ENCODE measurements at regions not wholly inside any gene's neighbourhood (a gene's known extent, or its start where the extent isn't known, plus 50 kb on each side); places are given as distances from the start of the nearest gene placed in this dataset.

- H3K4me1 ChIP-seq (ENCODE audit: control insufficient read depth, insufficient read depth, low read length): no peaks in the 10 kb centered on the region
- TF ChIP-seq ZNF366 (tag by site-specific recombination; conservative IDR thresholded peaks at IDR 0.05) (no peak), ZIC2 (tag by site-specific recombination; IDR thresholded peaks at IDR 0.05) (0 out of 2 replicates have a peak, but pooled peaks have one; percentile 10), ZBTB21 (tag by site-specific recombination; IDR thresholded peaks at IDR 0.05) (no peak)
- H3K4me3 ChIP-seq (ENCODE audit: low read depth, low read length): no peak overlapping the region
- CTCF ChIA-PET: no interaction called here
- no peaks in the 10 kb centered on the region for H3K9me3 ChIP-seq (ENCODE audit: control insufficient read depth, insufficient read depth, low read depth, low read length)
- H3K36me3 ChIP-seq (ENCODE audit: control insufficient read depth in 2 of 2, insufficient read depth in 1 of 2, low read length in 2 of 2): no peaks in the 10 kb centered on the region
- POLR2A ChIA-PET: no interaction called here
- no peak overlapping the region for H3K27ac ChIP-seq (ENCODE audit: extremely low read depth, low read depth, low read length)
Measured at GRCh38 chr16:86865851-86866662, 287.7 kb downstream of the FOXL1 start.

GRCh38 chr16:86866986-86867722, 288.8 kb downstream of the FOXL1 start:
- Histone ChIP-seq H3K4me1 (ENCODE audit: control insufficient read depth, insufficient read depth, low read length) (no peaks in the 10 kb centered on the region), H3K4me3 (ENCODE audit: low read depth, low read length) (no peak overlapping the region), H3K36me3 (ENCODE audit: control insufficient read depth in 2 of 2, insufficient read depth in 1 of 2, low read length in 2 of 2) (no peaks in the 10 kb centered on the region), H3K9me3 (ENCODE audit: control insufficient read depth, insufficient read depth, low read depth, low read length) (no peaks in the 10 kb centered on the region), H3K27ac (ENCODE audit: extremely low read depth, low read depth, low read length) (no peak overlapping the region)
- CTCF ChIA-PET: no interaction called here
- no peak for TF ChIP-seq ZBTB6 (tag by site-specific recombination; IDR thresholded peaks at IDR 0.05)
- TF ChIP-seq ZNF16 (tag by site-specific recombination; IDR thresholded peaks at IDR 0.05; ENCODE audit: low read depth): peak; percentile 83
- TF ChIP-seq MYNN (tag by site-specific recombination; IDR thresholded peaks at IDR 0.05; ENCODE audit: borderline replicate concordance): no peak
- TF ChIP-seq GLIS1 (tag by site-specific recombination; IDR thresholded peaks at IDR 0.05): peak; percentile 44
- TF ChIP-seq ZIC2 (tag by site-specific recombination; IDR thresholded peaks at IDR 0.05): 0 out of 2 replicates have a peak, but pooled peaks have one; percentile 36
- POLR2A ChIA-PET: no interaction called here

- ChIA-PET CTCF (interaction anchor here (1.5 kb wide), 1 partner anchor 150 kb away, joined by 4 read pairs; no protein-coding TSS in a partner anchor), POLR2A (no interaction called here)
- Histone ChIP-seq H3K27ac (ENCODE audit: extremely low read depth, low read depth, low read length) (no peak overlapping the region), H3K36me3 (ENCODE audit: control insufficient read depth in 2 of 2, insufficient read depth in 1 of 2, low read length in 2 of 2) (no peaks in the 10 kb centered on the region), H3K9me3 (ENCODE audit: control insufficient read depth, insufficient read depth, low read depth, low read length) (no peaks in the 10 kb centered on the region), H3K4me1 (ENCODE audit: control insufficient read depth, insufficient read depth, low read length) (no peaks in the 10 kb centered on the region), H3K4me3 (ENCODE audit: low read depth, low read length) (no peak overlapping the region)
- TF ChIP-seq ZNF645 (tag by site-specific recombination; IDR thresholded peaks at IDR 0.05) (no peak), ZBTB11 (tag by site-specific recombination; conservative IDR thresholded peaks at IDR 0.05; ENCODE audit: low read depth) (no peak), ZNF416 (tag by site-specific recombination; IDR thresholded peaks at IDR 0.05) (no peak), KLF16 (tag by site-specific recombination; IDR thresholded peaks at IDR 0.05) (no peak), ZNF624 (tag by site-specific recombination; IDR thresholded peaks at IDR 0.05) (no peak), ZNF670 (tag by site-specific recombination; IDR thresholded peaks at IDR 0.05; ENCODE audit: low read depth) (no peak), GLI2 (tag by site-specific recombination; IDR thresholded peaks at IDR 0.05; ENCODE audit: borderline replicate concordance, low read depth) (no peak), ZNF530 (tag by site-specific recombination; IDR thresholded peaks at IDR 0.05; ENCODE audit: low read depth) (no peak), ZNF354C (tag by site-specific recombination; IDR thresholded peaks at IDR 0.05; ENCODE audit: borderline replicate concordance, low read depth) (no peak)
Measured at GRCh38 chr16:86868070-86868469, 289.7 kb downstream of the FOXL1 start.
